IPS-15b (cell line): ENCODE measurements at regions not wholly inside any gene's neighbourhood (a gene's known extent, or its start where the extent isn't known, plus 50 kb on each side); places are given as distances from the start of the nearest gene placed in this dataset.
"Not testable (repeated sequence)": the region's sequence is repeated elsewhere in the genome, so short reads cannot be mapped to it uniquely, and the experiment has no call there.

ENCODE experiments used
- H3K27me3 ChIP-seq: one replicate; pipeline ENCODE4 v1.6.1; 2013; ENCODE audit warnings: low read length; ENCODE audit not compliant: control insufficient read depth, insufficient read depth
- H3K36me3 ChIP-seq: one replicate; pipeline ENCODE4 v1.6.1; 2013; ENCODE audit warnings: low read length; ENCODE audit not compliant: control insufficient read depth, insufficient read depth
- H3K4me1 ChIP-seq: one replicate; pipeline ENCODE4 v1.6.1; 2013; ENCODE audit warnings: mild to moderate bottlenecking, low read length; ENCODE audit not compliant: control insufficient read depth, insufficient read depth
- H3K4me3 ChIP-seq: one replicate; pipeline ENCODE4 v1.5.1; 2013; ENCODE audit warnings: low read depth, low read length
- H3K9ac ChIP-seq: one replicate; pipeline ENCODE4 v1.6.1; 2013; ENCODE audit warnings: low read depth, mild to moderate bottlenecking, low read length
- H3K9me3 ChIP-seq: one replicate; pipeline ENCODE4 v1.6.1; 2013; ENCODE audit warnings: mild to moderate bottlenecking, low read length; ENCODE audit not compliant: control insufficient read depth, insufficient read depth

- H3K9me3 ChIP-seq, result no peaks in the 10 kb centered on the region
- H3K4me3 ChIP-seq, result no peak overlapping the region
- no peaks in the 10 kb centered on the region for H3K4me1 ChIP-seq
- no peaks in the 10 kb centered on the region for H3K36me3 ChIP-seq
- no peaks in the 10 kb centered on the region for H3K27me3 ChIP-seq
- H3K9ac ChIP-seq, result no peak overlapping the region
Observed at GRCh38 chr2:184037273-184037672, 561.1 kb upstream of the ZNF804A start.

DNA sequence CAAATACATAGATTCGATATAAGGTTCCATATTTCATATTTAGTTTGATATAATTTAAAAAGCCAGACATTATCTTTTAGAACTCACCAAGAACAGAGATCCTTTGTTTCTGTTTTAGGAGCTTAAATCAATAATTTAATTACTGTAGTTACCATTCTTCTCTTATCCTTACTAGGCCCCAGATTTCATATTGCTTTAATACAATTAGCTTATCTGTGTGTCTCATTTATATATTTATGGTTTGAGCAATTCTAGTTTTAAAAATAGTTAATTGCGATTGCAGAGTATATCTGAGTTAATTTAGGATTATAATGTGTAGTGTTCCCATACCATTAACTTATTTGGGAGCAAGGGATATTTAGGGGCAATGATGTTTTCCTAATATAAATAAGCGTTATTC is 558.8 kb upstream of the ZNF804A start:
- Histone ChIP-seq H3K9ac (no peak overlapping the region), H3K9me3 (no peaks in the 10 kb centered on the region), H3K36me3 (no peaks in the 10 kb centered on the region), H3K27me3 (no peaks in the 10 kb centered on the region), H3K4me3 (no peak overlapping the region), H3K4me1 (no peaks in the 10 kb centered on the region)

- no peaks in the 10 kb centered on the region for H3K36me3 ChIP-seq
- H3K27me3 ChIP-seq, result no peaks in the 10 kb centered on the region
- no peaks in the 10 kb centered on the region for H3K9me3 ChIP-seq
- no peak overlapping the region for H3K4me3 ChIP-seq
- H3K4me1 ChIP-seq, result no peaks in the 10 kb centered on the region
- no peak overlapping the region for H3K9ac ChIP-seq
Observed at GRCh38 chr2:184040230-184040629, 558.1 kb upstream of the ZNF804A start.

GRCh38 chr2:184041077-184041476 is 557.3 kb upstream of the ZNF804A start:
- H3K4me3 ChIP-seq, result no peak overlapping the region
- no peaks in the 10 kb centered on the region for H3K36me3 ChIP-seq
- no peaks in the 10 kb centered on the region for H3K9me3 ChIP-seq
- no peaks in the 10 kb centered on the region for H3K4me1 ChIP-seq
- H3K27me3 ChIP-seq, result no peaks in the 10 kb centered on the region
- H3K9ac ChIP-seq, result no peak overlapping the region

DNA sequence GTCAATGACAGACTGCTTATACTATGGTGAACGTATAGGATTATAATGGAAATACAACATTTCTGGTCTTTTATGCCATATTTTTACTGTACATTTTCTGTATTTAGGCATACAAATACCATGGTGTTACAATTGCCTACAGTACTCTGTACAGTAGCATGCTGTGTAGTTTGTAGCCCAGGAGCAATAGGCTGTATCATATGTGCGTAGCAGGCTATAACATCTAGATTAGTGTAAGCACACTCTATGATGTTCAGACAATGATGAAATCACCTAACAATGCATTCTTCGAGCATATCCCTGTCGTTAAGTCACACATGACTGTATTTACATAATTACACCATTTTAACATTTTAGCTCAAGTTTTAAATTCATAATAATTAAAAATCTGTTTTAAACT is 556.6 kb upstream of the ZNF804A start:
- Histone ChIP-seq H3K4me3 (no peak overlapping the region), H3K36me3 (no peaks in the 10 kb centered on the region), H3K27me3 (no peaks in the 10 kb centered on the region), H3K9ac (no peak overlapping the region), H3K9me3 (no peaks in the 10 kb centered on the region), H3K4me1 (no peaks in the 10 kb centered on the region)

- Histone ChIP-seq H3K4me3 (no peak overlapping the region), H3K9me3 (no peaks in the 10 kb centered on the region), H3K9ac (no peak overlapping the region), H3K36me3 (no peaks in the 10 kb centered on the region), H3K4me1 (no peaks in the 10 kb centered on the region), H3K27me3 (no peaks in the 10 kb centered on the region)
Observed at GRCh38 chr2:184047536-184047935, 550.8 kb upstream of the ZNF804A start.

DNA sequence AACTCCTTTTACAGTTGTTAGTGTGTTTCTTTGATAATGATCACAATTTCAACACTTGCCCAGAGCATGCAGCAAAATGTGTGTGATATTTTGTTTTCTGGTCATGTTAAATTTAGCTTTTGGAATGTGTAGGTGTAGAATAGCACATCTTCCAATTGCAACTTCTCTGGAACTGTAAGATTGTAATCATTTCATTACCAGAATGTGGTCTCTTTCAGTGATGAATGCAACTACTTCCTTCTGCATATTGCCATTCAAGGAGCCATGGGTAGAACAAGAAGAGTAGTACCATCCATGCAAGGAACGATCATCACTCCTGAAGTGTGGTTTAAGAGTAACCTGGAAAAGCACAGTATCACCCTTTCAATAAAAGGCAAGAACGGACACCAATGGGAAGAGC is 548.8 kb upstream of the ZNF804A start:
- H3K36me3 ChIP-seq, result no peaks in the 10 kb centered on the region

DNA sequence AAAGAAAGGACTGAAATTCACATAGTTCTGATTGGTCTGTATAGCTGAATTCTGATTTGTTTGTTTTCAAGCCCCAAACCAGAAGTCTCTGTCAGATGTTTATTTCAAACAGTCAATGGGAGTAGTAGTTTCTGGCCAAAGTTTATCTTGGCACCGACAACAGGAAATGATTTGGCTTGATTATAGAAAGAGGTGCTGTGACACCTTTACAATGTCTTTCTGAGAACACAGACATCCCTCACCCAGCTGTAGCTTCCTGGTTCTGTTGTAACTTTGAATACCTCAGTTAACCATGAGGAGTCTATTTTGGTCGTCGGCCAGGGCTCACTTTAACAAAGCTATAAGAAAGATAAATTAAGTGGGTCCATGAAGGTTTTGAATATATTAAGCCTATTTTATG is 545.0 kb upstream of the ZNF804A start:
- no peaks in the 10 kb centered on the region for H3K27me3 ChIP-seq

More for the DNA sequence above, 548.8 kb upstream of the ZNF804A start:
- Histone ChIP-seq H3K9ac (no peak overlapping the region), H3K4me3 (no peak overlapping the region), H3K27me3 (no peaks in the 10 kb centered on the region), H3K9me3 (no peaks in the 10 kb centered on the region), H3K4me1 (no peaks in the 10 kb centered on the region)

GRCh38 chr2:184054419-184054818 is 543.9 kb upstream of the ZNF804A start:
- H3K27me3 ChIP-seq, H3K4me1 ChIP-seq, H3K36me3 ChIP-seq, H3K9me3 ChIP-seq, H3K4me3 ChIP-seq, H3K9ac ChIP-seq: not testable (repeated sequence)

More for the DNA sequence above, 545.0 kb upstream of the ZNF804A start:
- no peaks in the 10 kb centered on the region for H3K9me3 ChIP-seq
- no peaks in the 10 kb centered on the region for H3K36me3 ChIP-seq
- H3K4me3 ChIP-seq, result no peak overlapping the region
- H3K4me1 ChIP-seq, result no peaks in the 10 kb centered on the region
- H3K9ac ChIP-seq, result no peak overlapping the region

DNA sequence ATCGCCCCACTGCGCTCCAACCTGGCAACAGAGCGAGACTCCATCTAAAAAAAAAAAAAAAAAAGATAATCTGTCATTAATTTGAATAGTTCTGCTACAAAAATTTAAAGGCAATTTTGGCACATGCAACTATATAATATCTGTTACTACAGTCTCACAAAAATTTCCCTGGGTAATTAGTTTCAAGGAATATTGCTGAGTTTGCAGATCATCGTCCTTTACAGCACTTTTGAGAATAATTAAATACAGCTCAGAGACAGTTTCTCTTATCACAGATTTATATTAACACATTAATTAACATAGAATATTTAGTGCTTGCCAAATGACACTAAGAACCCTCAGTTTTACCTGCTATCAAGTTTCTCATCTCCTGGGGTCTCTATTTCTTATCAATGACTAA is 540.4 kb upstream of the ZNF804A start:
- Histone ChIP-seq H3K4me1 (no peaks in the 10 kb centered on the region), H3K9ac (no peak overlapping the region), H3K27me3 (no peaks in the 10 kb centered on the region), H3K4me3 (no peak overlapping the region), H3K9me3 (no peaks in the 10 kb centered on the region), H3K36me3 (no peaks in the 10 kb centered on the region)

- not testable (repeated sequence) for H3K9me3 ChIP-seq, H3K4me3 ChIP-seq, H3K27me3 ChIP-seq, H3K4me1 ChIP-seq, H3K9ac ChIP-seq, H3K36me3 ChIP-seq
Observed at GRCh38 chr2:184060268-184060667, 538.1 kb upstream of the ZNF804A start.

GRCh38 chr2:184067502-184067901 is 530.8 kb upstream of the ZNF804A start:
- H3K4me1 ChIP-seq, result no peaks in the 10 kb centered on the region
- no peaks in the 10 kb centered on the region for H3K9me3 ChIP-seq
- H3K4me3 ChIP-seq, result no peak overlapping the region
- no peak overlapping the region for H3K9ac ChIP-seq
- H3K36me3 ChIP-seq, result no peaks in the 10 kb centered on the region
- no peaks in the 10 kb centered on the region for H3K27me3 ChIP-seq

- Histone ChIP-seq H3K4me3 (no peak overlapping the region), H3K9ac (no peak overlapping the region), H3K9me3 (no peaks in the 10 kb centered on the region), H3K4me1 (no peaks in the 10 kb centered on the region), H3K36me3 (no peaks in the 10 kb centered on the region), H3K27me3 (no peaks in the 10 kb centered on the region)
Observed at GRCh38 chr2:184072470-184072869, 525.9 kb upstream of the ZNF804A start.
